C4-2B (cell line): ENCODE measurements at regions not wholly inside any gene's neighbourhood (a gene's known extent, or its start where the extent isn't known, plus 50 kb on each side); places are given as distances from the start of the nearest gene placed in this dataset.

Experiments used
- H3K27ac ChIP-seq: fragments of 450-650 bp; 2 replicates; pipeline ENCODE4 v1.5.1; 2017
- ZFX ChIP-seq: fragments of 450-650 bp; IDR thresholded peaks from 2 replicates; pipeline ENCODE4 v1.6.1; 2017
- TF ChIP-seq, protein P1 (sequence below): fragments of 450-650 bp; conservative IDR thresholded peaks from 2 replicates; pipeline ENCODE4 v1.5.1; 2017; ENCODE audit warnings: mild to moderate bottlenecking

DNA sequence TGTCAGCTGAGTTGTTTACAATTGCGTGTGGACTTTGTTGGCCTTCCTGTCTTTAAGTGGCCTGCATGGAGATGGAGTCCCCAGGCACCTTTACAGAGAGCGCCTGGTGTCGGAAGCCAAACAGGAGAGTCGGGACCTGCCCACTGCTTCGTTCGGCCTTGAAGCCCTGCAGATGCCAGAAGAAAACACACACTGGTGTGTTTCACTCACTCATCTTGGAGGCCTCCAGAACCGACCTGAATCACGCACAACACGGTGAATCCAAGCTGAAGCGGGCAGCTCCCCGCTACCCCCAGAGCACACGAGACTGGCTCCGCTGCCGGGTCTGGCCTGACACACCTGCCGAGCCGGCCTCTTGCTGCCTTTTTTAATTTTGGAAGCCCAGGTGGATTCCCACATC lies 419.4 kb upstream of the IRX4 start:
- no peak for TF ChIP-seq ZFX
- TF ChIP-seq, protein P1, sequence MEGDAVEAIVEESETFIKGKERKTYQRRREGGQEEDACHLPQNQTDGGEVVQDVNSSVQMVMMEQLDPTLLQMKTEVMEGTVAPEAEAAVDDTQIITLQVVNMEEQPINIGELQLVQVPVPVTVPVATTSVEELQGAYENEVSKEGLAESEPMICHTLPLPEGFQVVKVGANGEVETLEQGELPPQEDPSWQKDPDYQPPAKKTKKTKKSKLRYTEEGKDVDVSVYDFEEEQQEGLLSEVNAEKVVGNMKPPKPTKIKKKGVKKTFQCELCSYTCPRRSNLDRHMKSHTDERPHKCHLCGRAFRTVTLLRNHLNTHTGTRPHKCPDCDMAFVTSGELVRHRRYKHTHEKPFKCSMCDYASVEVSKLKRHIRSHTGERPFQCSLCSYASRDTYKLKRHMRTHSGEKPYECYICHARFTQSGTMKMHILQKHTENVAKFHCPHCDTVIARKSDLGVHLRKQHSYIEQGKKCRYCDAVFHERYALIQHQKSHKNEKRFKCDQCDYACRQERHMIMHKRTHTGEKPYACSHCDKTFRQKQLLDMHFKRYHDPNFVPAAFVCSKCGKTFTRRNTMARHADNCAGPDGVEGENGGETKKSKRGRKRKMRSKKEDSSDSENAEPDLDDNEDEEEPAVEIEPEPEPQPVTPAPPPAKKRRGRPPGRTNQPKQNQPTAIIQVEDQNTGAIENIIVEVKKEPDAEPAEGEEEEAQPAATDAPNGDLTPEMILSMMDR = no peak
- H3K27ac ChIP-seq = no peak overlapping the region

DNA sequence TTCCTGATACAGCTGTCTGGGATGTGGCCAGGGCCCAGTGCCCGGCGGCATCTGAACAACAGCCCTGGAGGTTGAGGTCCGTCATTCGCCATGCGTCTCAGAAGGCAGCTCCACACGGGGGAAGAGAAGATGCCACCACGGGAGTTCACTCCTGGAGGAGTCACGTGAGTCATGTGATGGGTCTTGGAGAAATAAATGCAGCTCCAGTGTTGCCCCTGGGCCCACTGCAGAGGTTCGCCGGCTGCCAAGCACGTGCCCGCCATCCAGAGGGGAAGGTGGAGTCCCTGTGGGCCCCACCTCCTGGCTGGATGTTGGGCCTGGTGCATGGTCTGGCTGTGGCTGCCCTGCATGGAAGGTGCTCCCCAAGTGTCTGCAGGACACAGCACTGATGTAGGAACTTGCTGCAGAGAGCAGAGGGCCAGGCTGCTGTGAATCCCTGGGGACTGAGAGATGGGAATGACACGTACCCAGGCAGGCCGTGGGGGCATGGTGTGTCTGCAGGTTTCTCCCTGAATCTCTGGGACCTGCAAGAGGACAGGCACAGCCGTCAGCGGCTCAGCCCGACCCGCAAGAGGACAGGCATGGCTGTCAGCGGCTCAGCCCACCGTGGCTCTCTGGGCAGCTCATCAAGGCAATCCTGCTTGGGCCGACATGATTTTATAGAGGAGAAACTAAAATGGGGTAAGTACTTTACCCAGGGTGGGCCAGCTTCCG lies 418.3 kb upstream of the IRX4 start:
- no peak overlapping the region for H3K27ac ChIP-seq
- TF ChIP-seq ZFX = no peak

DNA sequence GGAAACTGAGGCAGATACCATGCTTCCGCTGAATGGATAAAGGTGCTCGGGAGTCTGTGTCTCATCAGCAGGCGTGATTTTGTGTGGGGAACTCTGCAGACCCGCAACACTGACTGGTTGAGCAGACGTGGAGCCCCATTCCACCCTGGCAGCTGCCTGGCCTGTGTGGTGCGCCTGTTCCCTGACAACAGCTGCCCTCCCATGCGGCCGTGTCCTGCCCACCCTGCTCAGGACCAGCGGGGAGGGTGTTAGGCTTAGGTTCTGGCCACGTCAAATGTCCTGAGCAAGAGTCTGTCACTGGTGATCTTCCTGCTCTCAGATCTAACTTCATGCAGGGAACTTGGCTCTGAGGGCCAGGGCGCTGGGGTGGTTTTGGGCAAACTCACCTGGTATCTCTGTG lies 417.7 kb upstream of the IRX4 start:
- TF ChIP-seq, protein P1 = no peak
- TF ChIP-seq ZFX = no peak
- H3K27ac ChIP-seq = no peak overlapping the region

DNA sequence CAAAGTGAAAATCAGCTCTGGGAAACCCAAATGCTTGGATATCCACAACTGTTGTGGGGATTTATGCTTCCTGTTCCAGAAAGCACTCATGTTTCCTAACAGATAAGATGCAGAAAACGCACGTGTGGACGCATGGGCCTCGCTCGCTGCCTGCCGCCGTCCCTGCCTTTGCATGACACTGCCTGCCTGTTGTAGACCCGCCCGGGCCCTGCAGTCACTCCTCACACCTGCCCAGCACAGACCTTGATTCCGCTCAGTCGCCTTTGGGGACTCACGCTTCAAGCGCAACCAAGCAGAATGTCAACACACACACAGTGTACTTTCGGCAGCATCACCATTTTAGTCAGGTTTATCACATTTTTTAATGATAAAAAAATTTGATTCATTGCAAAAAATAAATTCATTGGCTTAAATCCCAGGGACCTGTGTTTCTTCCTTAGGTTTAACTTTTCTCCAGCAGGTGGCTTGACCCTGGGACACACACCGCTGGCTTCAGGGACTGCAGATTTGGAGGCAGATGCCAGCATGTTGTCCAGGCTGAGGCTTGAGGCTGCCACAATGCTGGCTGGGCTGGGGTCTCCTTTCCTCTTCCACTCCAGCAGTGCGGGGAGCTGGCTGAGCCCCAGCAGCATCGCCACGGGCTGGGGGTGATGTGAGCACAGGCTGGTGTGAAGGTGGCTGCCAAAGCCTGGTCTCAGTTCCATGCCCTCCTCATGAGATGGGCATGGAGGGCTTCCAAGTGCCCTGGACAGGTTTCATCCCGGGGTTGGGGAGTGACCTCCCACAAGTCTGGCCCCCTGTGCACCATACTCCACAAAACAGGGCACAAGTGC lies 416.9 kb upstream of the IRX4 start:
- no peak overlapping the region for H3K27ac ChIP-seq
- TF ChIP-seq, protein P1 = no peak
- TF ChIP-seq ZFX = no peak

DNA sequence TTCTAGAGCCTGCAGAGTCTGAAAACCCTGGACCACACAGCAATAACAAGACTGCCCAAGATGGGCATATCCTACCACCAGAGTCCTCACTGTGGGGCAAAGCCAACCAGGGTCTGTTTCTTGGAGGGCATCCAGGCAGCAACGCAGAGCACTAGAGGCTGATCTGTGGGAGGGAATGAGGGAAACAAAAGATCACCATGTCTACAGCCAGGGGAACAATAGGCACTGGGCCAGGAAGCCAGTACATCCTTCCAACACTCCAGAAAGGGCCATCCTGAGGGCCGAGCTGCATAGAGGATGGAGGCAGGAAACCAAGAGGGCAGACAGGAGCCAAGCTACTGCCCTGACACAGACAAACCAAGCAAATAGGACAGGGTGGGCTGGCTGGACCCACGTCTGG lies 416.1 kb upstream of the IRX4 start:
- no peak overlapping the region for H3K27ac ChIP-seq
- TF ChIP-seq, protein P1 = no peak
- TF ChIP-seq ZFX = no peak

DNA sequence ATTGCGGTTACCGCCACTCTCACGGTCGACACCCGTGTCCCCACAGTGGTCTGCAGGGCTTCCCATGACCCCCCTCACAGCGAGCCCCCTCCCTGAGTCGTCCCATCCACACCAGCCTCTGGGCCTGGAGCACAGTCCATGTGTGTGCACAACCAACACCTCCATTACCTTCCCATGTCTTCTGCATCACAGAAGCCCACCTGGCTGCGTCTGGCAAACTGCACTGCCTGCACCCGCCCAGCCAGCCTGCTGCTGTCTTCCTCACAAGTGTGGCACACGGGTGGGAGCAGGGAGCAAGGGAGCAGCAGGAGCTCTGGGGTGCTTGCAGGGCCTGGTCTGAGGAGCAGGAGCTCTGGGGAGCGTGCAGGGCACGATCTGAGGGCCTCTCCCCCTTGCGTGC lies 415.3 kb upstream of the IRX4 start:
- no peak overlapping the region for H3K27ac ChIP-seq
- TF ChIP-seq, protein P1 = no peak
- TF ChIP-seq ZFX = no peak

DNA sequence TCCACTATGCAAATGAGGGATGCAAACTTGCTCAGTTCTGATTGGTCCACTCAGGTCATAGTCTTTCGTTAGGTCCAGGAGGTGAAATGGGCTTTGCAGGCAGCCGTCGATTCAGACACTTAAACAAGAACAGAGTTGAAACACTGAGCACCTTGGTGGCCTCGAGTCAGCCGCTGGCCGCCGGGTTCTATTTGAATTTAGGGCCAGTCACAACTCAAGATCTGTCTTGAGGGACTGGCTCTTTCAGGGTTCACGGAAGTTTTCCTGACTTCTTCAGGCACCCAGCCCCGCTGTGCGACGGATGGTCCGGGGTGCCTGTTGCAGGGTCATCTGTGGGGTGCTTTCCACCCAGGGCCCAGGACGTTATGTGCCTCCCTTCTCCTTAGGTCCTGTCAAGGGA lies 412.8 kb upstream of the IRX4 start:
- TF ChIP-seq, protein P1 = no peak
- TF ChIP-seq ZFX = no peak

More for the DNA sequence above, 412.8 kb upstream of the IRX4 start:
- no peak overlapping the region for H3K27ac ChIP-seq
